Inferior parietal cortex (tissue), 1 donor: ENCODE measurements at regions not wholly inside any gene's neighbourhood (a gene's known extent, or its start where the extent isn't known, plus 50 kb on each side); places are given as distances from the start of the nearest gene placed in this dataset.

Experiments used
- DNase-seq: peaks from one replicate; pipeline ENCODE4 v3.0.0-alpha.2; 2016; ENCODE audit errors: extremely low spot score

GRCh38 chr9:115367321-115367720 is 249.4 kb upstream of the TNC start:
- DNase-seq, result no peak

GRCh38 chr9:115367780-115368525 is 250.0 kb upstream of the TNC start:
- DNase-seq, result no peak

DNA sequence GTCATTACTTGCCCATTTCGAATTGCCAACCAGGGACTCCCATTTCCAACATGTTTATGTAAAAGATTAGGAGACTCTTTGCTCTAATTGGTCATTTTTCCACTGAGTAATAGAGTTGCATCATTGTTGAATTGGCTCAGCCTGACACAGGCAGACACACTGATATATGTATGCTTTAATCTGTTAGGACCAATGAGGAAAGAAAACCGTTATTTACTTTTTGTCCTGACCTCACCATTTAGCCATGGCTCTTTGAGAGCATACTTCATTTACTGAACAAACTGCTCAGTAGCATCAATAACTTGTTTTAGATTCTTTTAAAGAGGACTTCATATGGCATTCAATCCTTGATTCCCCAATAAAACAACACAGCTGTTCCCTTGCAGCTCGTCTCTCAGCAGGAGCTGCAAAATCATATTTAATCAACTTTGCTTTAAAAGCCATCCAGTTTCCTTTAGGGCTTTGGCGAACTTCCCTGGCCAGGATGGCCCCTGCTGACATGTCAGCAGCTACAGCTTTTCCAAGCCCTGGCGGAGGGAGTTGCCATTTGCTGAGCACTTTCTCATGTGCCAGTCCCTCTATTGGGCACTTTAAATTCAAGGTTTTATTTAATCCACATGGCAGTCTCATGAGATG is 251.5 kb upstream of the TNC start:
- no peak for DNase-seq

- DNase-seq, result no peak
Observed at GRCh38 chr9:115373000-115373709, 255.2 kb upstream of the TNC start.

DNA sequence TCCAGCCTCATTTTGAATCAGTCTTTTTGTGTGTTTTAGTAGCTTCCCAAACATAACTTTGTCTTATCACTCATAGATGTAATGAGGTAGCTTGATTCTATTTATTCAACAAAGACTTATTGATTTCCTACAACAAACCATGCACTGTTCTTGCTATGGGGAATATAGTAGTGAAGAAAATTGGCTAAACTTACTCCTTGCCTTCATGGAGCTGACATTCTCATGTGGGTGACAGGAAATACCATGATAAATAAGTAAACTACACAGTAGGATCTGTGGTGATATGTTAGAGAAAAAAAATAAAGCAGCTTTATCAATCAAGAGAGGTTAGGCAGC is 255.7 kb upstream of the TNC start:
- no peak for DNase-seq

DNA sequence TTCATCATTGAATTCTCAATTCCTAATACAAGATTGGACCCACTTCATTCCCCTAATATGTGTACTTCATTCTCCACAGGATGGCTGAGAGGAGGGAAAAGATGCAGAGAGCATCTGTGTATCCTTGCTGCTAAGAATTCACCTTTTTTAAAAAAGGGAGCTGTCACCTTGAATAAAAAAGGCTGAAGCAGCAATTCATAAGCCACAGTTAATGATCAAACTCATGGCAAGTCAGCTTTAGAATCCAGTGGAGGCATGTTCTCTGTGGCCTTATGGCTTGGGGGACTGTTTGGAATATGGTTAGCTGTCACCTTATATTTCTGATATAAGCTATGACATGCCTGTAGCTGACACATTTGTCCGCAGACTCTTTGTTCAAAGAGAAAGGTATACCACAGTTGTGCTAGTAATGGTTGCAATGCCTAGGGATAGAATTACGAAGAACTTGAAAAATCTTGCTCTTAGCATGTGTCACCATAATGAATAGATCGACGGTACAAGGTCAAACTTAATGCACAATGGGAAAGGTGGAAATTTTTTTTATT is 256.8 kb upstream of the TNC start:
- DNase-seq, result no peak

DNA sequence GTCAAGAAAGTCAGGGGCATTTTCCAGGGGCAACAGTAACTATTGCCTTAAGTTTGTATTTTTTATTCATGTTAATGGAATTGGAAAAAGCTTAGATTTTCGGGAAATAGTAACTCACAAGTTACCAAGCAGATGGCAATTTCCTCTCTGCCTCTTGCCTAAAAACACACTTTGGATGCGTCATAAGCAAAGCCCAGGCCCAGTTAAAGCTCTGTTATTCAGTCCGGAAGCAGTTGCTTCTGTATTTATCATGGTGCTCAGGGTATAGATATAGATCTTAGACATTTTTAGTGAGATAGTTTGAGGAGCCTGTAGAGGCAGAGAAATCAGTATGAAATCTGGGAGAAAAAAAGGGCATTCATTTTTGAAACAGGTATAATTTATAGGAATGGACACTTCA is 260.3 kb upstream of the TNC start:
- DNase-seq, result no peak

DNA sequence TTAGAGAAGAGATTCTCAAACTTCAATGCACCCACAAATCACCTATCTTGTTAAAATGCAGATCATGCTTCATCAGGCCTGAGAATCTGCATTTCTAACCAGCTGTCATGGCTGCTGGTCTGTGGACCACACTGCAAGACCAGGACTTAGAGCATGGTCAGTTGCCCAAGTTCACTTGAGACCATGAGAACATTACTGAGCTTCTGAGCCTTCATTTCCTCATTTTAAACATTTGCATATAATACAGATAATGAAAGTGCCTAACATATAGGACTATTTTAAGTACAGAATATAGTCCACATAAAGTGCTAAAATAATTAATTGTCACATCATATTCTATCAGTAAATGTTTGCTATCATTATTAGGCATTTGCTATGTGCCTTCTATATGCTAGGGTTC is 260.8 kb upstream of the TNC start:
- no peak for DNase-seq

DNA sequence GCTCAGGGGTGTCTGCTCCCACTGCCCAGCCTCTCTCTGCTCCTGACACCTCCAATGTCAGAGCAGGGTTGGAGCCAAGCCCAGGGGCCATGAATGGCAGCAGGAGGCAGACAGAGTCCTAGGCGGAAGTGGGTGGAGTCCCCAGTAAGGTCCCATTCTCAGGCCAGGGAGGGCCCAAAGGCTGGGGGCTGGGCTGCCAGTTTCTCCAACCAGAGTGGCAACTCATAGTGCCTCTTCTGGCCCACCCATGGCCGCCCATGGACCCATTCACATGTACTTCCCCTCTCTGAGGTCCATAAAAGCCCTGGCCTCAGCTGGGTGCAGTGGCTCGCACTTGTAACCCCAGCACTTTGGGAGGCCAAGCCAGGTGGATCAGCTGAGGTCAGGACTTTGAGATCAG is 261.8 kb upstream of the TNC start:
- DNase-seq, result no peak

DNA sequence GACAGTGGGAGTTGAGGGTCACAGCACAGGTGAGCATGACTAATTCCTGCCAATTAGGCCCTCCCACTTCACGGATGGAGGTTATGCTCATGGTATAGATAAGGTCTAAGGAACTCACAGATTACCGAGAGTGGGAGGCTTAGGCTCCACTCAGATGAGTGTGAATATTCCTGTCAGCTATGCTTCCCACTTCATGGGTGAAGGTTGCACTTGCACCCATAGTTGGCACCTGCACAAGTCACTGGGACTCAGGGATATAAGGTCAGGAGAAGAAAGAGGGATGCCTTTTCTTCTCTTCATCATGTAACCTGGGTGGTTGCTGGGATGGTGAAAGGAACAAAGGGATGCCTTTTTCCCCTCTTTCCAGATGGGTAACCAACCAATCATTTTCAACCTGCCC is 264.9 kb upstream of the TNC start:
- DNase-seq, result no peak

DNA sequence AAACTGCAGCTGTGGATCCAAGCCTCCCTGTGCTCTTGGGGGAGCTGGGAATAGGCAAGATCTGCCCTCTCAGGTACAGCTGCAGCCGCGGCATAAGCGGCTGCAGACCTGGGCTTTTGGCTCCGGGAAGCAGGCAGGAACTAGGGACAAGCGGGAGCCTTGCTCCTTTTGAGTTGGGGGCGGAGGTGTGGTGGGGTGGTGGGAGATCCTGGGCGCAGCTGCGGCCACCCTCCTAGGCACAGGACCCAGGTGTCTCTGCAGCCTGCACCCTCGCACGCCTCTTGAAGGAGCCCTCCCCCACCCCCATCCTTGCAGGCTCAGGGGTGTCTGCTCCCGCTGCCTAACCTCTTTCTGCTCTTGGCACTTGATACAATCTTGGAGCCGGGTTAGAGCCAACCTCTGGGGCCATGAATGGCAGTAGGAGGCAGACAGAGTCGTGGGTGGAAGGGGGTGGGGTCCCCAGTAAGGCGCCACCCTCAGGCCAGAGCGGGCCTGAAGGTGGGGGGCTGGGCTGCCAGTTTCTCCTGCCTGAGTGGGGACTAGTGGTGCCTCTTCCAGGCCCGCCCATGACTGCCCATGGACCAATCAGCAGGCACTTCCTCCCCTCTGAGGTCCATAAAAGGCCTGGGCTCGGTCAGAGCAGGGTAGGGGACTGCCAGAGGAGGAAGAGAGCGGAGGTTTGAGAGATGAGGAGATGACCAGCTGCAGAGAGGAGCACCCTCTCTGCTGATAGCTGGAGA is 267.6 kb upstream of the TNC start:
- no peak for DNase-seq

DNA sequence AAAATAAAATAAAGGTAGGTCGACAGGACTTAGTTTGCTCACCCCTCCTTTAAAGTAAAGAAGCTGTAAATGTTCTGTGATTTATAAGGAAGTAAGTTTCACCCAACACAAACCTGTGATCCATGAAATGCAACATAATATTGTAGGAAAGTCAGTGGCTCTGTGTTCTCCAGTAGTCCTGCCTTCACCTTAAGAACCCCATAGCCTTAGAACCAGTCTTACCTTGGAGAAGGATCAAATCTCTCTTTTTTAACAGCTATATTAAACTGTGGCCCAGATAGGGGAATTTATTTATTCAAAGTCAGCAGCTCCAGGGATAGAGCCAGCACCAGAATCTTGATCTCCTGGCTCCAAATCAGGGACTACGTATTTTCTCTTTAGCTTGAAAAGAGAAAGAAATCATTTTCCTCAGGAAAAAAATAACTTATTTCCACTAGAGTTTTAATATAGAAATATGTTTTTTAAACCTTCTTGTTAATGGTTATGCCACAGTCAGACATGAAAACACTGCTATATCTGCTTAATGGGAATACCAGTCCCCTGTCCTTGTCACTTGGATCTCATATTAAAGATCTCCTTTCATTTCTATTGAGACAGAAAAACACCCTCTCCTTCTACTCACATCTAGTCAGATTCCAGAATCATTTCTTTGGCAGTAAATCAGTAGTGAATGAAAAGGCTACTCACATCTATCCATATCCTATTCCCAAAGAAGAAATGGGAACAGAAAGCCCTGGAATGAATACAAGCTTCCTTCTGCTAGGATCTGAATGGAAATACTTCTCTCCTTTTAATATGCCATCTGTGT is 269.2 kb upstream of the TNC start:
- DNase-seq, result no peak

DNA sequence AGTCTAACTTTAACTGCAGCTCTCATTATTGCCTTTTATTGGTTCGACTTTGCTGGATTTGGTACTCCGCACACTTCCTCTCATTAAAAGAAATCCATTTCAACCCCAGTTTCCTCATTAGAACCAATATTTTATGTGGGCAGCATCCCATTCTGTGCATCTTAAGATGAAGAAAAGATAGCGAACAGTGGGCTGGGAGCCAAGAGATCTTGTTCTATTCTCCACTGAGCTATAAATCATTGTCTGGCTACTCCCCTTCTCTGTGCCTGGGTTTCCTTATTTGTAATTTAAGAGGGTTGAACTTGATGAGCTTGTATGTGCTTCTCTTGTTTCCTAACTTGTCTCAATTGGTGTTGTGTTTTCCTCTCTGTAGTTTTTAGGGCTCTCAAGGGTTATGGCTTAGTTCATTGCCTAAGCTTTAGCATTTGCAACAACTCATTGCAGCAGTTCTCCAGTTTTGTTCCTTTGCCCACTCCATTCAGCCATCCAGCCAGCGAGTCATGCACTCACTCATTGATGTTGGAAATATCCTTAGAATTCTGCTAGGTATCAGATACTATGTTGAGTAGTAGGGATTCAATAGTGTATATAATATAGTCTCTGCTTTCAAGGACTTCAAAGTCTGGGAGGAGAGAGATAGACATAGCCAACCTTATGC is 273.3 kb upstream of the TNC start:
- DNase-seq, result no peak

- no peak for DNase-seq
Observed at GRCh38 chr9:115393976-115394775, 276.2 kb upstream of the TNC start.

- no peak for DNase-seq
Observed at GRCh38 chr9:115395511-115396021, 277.6 kb upstream of the TNC start.

- DNase-seq, result no peak
Observed at GRCh38 chr9:115396071-115396529, 278.1 kb upstream of the TNC start.

GRCh38 chr9:115397591-115398312 is 279.8 kb upstream of the TNC start:
- no peak for DNase-seq

DNA sequence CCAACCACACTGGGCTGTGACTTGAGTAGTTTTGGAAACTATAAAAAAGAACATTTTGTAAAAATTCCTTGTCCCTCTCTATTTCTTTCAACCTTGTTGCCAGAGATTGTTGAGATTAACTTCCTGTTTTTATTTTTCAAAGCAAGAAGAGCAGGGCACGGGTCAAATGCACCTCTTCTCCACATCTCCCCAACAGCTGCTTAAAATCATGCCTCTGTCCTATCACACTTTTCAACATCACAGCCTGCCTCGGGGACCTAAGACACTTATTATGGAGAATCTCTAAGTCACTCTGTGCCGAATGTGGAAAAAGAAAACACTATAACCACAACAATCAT is 280.3 kb upstream of the TNC start:
- no peak for DNase-seq

DNA sequence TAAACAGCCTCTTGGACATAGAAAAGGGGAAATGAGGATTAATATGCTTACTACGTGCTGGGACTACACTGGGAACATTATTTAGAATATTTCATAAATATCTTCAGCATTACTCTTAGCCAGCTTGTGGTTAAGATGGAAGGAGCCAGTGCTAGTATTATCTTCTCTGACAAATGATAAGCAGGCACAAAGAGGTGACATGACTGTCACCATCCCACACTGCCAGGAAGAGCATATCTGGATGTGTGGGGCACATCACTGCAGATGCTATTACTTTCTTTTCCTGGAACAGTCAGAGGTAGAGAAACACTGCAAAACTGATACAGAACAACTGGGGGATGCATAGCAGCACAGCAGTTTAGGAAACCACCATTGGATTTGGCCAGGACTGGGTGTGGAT is 281.0 kb upstream of the TNC start:
- no peak for DNase-seq
